Osteoblast (primary cell): ENCODE measurements at regions not wholly inside any gene's neighbourhood (a gene's known extent, or its start where the extent isn't known, plus 50 kb on each side); places are given as distances from the start of the nearest gene placed in this dataset.

Experiments
- DNase-seq: peaks from one replicate; pipeline ENCODE4 v3.0.0; 2011; ENCODE audit warnings: low spot score, mixed read lengths; ENCODE audit not compliant: insufficient read length; ENCODE audit errors: missing footprints
- H2AFZ ChIP-seq: 2 replicates; pipeline ENCODE4 v1.6.0; 2011; ENCODE audit warnings: mild to moderate bottlenecking, low read length
- H3K27ac ChIP-seq: 2 replicates; pipeline ENCODE4 v1.5.1; 2011; ENCODE audit warnings: mild to moderate bottlenecking, low read depth, low read length, moderate library complexity
- H3K27me3 ChIP-seq: 2 replicates; pipeline ENCODE4 v1.6.0; 2012; ENCODE audit warnings: mild to moderate bottlenecking, control low read depth, inconsistent platforms, low read length, moderate library complexity; ENCODE audit not compliant: insufficient read depth
- H3K36me3 ChIP-seq: 2 replicates; pipeline ENCODE4 v1.5.1; 2011; ENCODE audit warnings: mild to moderate bottlenecking, low read length, control low read depth, moderate library complexity; ENCODE audit not compliant: insufficient read depth
- H3K4me1 ChIP-seq: 2 replicates; pipeline ENCODE4 v1.5.1; 2011; ENCODE audit warnings: mild to moderate bottlenecking, low read length, control low read depth, moderate library complexity; ENCODE audit not compliant: insufficient read depth
- H3K4me2 ChIP-seq: 2 replicates; pipeline ENCODE4 v1.6.0; 2011; ENCODE audit warnings: mild to moderate bottlenecking, low read length; ENCODE audit not compliant: insufficient read depth
- H3K4me3 ChIP-seq: fragments of 200-600 bp; sonication (generic); 3 replicates; pipeline ENCODE4 v1.5.1; 2012; ENCODE audit warnings: mild to moderate bottlenecking, low read length, inconsistent platforms; ENCODE audit not compliant: insufficient read depth
- H3K79me2 ChIP-seq: 2 replicates; pipeline ENCODE4 v1.6.0; 2012; ENCODE audit warnings: mild to moderate bottlenecking, low read length, control low read depth, inconsistent platforms; ENCODE audit not compliant: insufficient read depth
- H3K9me3 ChIP-seq: 2 replicates; pipeline ENCODE4 v1.5.1; 2011; ENCODE audit warnings: low read depth, low read length, control low read depth
- H4K20me1 ChIP-seq: 2 replicates; pipeline ENCODE4 v1.6.0; 2012; ENCODE audit warnings: mild to moderate bottlenecking, low read length, control low read depth; ENCODE audit not compliant: insufficient read depth
- TF ChIP-seq, protein P1 (sequence below): IDR thresholded peaks from 2 replicates; pipeline ENCODE4 v1.5.1; 2011; ENCODE audit warnings: mild to moderate bottlenecking, low read depth, low read length, moderate library complexity; ENCODE audit errors: extremely low read depth

DNA sequence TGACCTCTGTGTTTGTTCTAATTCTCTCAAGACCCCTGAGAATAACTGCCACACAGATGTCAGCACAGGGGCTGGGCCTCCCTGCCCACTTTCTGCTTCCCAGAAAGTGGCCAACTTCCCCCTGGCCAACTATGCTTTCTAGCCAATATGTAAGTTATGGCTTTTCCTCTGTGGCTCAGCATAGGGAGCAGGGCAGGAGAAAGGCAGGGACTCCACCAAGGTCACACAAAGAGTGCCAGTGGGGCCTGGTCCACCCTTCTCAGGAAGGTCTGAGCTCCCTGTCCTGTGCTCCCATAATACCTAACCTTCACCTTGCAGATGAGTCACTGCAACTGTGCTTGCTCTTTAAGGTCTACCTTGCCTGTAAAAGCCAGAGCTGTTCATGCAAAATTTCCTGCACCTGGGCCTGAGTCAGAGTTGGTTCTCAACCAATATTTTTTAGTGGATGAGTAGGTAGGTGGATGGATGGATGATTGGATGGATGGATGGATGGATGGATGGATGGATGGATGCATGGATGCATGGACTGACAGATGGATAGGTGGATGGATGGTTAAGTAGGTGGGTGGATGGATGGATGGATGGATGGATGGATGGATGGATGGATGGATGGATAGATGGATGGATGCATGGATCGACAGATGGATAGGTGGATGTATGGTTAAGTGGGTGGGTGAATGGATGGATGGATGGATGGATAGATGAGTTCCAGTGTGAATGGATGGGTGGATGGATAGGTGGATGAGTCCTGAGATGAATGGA is 64.2 kb downstream of the DIO3 start:
- TF ChIP-seq, protein P1, sequence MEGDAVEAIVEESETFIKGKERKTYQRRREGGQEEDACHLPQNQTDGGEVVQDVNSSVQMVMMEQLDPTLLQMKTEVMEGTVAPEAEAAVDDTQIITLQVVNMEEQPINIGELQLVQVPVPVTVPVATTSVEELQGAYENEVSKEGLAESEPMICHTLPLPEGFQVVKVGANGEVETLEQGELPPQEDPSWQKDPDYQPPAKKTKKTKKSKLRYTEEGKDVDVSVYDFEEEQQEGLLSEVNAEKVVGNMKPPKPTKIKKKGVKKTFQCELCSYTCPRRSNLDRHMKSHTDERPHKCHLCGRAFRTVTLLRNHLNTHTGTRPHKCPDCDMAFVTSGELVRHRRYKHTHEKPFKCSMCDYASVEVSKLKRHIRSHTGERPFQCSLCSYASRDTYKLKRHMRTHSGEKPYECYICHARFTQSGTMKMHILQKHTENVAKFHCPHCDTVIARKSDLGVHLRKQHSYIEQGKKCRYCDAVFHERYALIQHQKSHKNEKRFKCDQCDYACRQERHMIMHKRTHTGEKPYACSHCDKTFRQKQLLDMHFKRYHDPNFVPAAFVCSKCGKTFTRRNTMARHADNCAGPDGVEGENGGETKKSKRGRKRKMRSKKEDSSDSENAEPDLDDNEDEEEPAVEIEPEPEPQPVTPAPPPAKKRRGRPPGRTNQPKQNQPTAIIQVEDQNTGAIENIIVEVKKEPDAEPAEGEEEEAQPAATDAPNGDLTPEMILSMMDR = no peak
- H3K27me3 ChIP-seq = no peaks in the 10 kb centered on the region
- H3K9me3 ChIP-seq = no peaks in the 10 kb centered on the region
- no peak overlapping the region for H2AFZ ChIP-seq
- H3K4me3 ChIP-seq = no peak overlapping the region
- no peak overlapping the region for H3K27ac ChIP-seq
- H3K36me3 ChIP-seq = no peaks in the 10 kb centered on the region
- no peaks in the 10 kb centered on the region for H4K20me1 ChIP-seq
- DNase-seq = no peak
- no peaks in the 10 kb centered on the region for H3K4me1 ChIP-seq
- no peaks in the 10 kb centered on the region for H3K79me2 ChIP-seq
- no peak overlapping the region for H3K4me2 ChIP-seq

- Histone ChIP-seq H2AFZ (no peak overlapping the region), H4K20me1 (no peaks in the 10 kb centered on the region), H3K27me3 (no peaks in the 10 kb centered on the region), H3K79me2 (no peaks in the 10 kb centered on the region), H3K36me3 (no peaks in the 10 kb centered on the region), H3K9me3 (no peaks in the 10 kb centered on the region), H3K4me3 (no peak overlapping the region), H3K27ac (no peak overlapping the region), H3K4me1 (no peaks in the 10 kb centered on the region), H3K4me2 (no peak overlapping the region)
- DNase-seq = no peak
- TF ChIP-seq, protein P1 = no peak
Measured at GRCh38 chr14:101626331-101626730, 65.0 kb downstream of the DIO3 start.

- TF ChIP-seq, protein P1 = no peak
- H2AFZ ChIP-seq = no peak overlapping the region
- H3K27me3 ChIP-seq = peaks cover 3% of the 10 kb centered on the region
- no peaks in the 10 kb centered on the region for H3K36me3 ChIP-seq
- H3K4me1 ChIP-seq = no peaks in the 10 kb centered on the region
- no peak overlapping the region for H3K27ac ChIP-seq
- no peaks in the 10 kb centered on the region for H3K9me3 ChIP-seq
- H4K20me1 ChIP-seq = no peaks in the 10 kb centered on the region
- H3K4me3 ChIP-seq = no peak overlapping the region
- no peaks in the 10 kb centered on the region for H3K79me2 ChIP-seq
- peak overlapping the region; percentile 81 for H3K4me2 ChIP-seq
- DNase-seq = no peak
Measured at GRCh38 chr14:101627915-101628262, 66.6 kb downstream of the DIO3 start.

- DNase-seq = peak; percentile 98
- H3K4me3 ChIP-seq = peak overlapping the region; percentile 64
Measured at GRCh38 chr14:101628471-101628966, 67.2 kb downstream of the DIO3 start.

More at GRCh38 chr14:101628471-101628966, 67.2 kb downstream of the DIO3 start:
- Histone ChIP-seq H4K20me1 (no peaks in the 10 kb centered on the region), H3K79me2 (no peaks in the 10 kb centered on the region), H3K36me3 (no peaks in the 10 kb centered on the region), H3K4me2 (peak overlapping the region; percentile 81), H3K27ac (no peak overlapping the region), H3K4me1 (no peaks in the 10 kb centered on the region), H3K27me3 (peaks cover 3% of the 10 kb centered on the region), H2AFZ (peak overlapping the region; percentile 93), H3K9me3 (no peaks in the 10 kb centered on the region)
- TF ChIP-seq, protein P1 = peak; percentile 82
